GM19328 (cell line): ENCODE measurements at regions not wholly inside any gene's neighbourhood (a gene's known extent, or its start where the extent isn't known, plus 50 kb on each side); places are given as distances from the start of the nearest gene placed in this dataset.

Experiments used
- ATAC-seq: cut with Tn5 transposase; IDR thresholded peaks from one replicate; pipeline ENCODE4 v1.9.1; 2021; ENCODE audit warnings: mild to moderate bottlenecking, moderate library complexity; ENCODE audit not compliant: unreplicated experiment

- no peak for ATAC-seq
Observed at GRCh38 chr3:66744521-66744920, 243.7 kb upstream of the LRIG1 start.

GRCh38 chr3:66744986-66745385, 244.2 kb upstream of the LRIG1 start:
- ATAC-seq = no peak

DNA sequence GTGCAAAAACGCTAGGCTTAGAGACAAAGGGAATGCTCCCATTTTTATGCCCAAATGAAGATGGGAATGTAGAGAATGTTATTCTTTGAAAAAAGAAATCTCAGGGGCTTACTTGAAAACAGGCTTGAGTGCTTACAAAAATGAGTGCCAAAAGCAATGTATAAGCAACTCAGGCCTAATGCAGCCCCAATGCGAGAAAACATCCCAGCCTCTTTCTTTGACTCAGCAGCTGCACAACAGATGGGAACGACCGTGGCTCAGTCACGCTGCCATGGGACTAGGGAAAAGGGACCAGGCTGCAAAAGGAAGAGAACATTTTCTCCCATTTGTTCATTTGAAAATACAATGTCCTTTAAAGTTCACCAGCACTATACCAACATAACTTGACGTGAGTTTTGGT, 246.4 kb upstream of the LRIG1 start:
- ATAC-seq = no peak

- ATAC-seq = no peak
Observed at GRCh38 chr3:66747696-66748095, 246.9 kb upstream of the LRIG1 start.

- ATAC-seq = no peak
Observed at GRCh38 chr3:66748175-66748876, 247.5 kb upstream of the LRIG1 start.

GRCh38 chr3:66751842-66752241, 246.3 kb upstream of the KBTBD8 start:
- ATAC-seq = no peak

DNA sequence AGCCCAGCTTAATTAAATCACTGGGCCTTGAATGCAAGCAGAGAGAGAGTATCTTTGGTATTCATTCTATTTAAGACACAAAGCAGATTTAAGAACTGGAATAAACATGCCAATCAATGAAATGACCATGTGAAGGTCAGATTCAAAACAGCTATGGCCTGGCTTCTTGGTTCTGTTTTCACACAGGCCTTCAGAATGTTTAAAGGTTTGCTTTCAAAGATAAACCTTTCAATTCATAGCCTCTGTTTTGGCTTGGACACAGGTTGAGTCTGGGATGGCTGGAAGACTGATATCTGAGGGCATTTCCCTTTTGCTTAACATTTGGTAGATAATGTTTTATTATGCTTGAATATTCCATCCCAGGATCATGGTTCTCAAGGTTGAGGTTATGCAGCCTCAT, 244.4 kb upstream of the KBTBD8 start:
- ATAC-seq = no peak

GRCh38 chr3:66754613-66755012, 243.5 kb upstream of the KBTBD8 start:
- no peak for ATAC-seq

DNA sequence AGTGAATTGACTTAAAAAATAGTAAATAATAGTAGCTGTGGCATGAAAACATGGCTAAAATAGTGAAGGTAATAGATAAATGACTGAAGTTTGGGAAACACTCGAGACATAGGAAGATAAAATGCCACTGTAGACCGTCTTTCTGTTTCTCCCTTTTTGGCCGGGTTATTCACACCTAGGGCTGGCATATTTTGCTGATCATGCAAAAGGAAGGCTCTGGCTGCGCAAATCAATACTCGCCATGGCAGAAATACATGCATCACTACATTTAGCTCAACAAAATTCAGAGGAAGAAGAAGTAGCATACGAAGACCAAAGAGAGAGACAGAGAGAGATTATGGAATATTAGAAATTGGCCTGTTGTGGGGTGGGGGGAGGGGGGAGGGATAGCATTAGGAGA, 242.2 kb upstream of the KBTBD8 start:
- ATAC-seq = no peak

DNA sequence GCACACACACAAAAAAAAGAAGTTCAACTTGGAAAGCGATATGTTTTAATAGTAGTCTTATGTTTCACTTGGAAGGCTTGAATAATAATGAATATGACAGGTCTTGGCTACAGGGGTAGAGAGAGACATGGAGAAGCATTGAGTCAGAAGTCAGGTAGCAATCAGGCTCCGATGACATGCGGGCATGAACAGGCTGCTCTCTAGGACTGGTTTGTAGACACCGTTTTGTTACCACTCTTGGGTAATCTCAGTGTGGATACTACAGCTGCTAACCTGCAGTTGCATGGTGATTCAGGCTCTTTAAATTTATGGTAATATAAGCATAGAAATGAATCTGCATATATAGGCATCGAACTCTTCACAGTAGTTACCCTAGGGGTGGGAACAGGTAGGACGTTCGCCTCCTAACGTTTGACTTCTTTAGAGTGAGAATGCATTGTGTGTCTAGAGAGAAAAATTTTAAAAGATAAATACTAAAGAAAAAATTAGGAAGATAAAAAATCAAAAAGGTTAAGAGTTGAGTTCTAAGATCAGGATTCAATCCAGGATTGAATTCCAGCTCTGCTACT, 241.6 kb upstream of the KBTBD8 start:
- no peak for ATAC-seq

DNA sequence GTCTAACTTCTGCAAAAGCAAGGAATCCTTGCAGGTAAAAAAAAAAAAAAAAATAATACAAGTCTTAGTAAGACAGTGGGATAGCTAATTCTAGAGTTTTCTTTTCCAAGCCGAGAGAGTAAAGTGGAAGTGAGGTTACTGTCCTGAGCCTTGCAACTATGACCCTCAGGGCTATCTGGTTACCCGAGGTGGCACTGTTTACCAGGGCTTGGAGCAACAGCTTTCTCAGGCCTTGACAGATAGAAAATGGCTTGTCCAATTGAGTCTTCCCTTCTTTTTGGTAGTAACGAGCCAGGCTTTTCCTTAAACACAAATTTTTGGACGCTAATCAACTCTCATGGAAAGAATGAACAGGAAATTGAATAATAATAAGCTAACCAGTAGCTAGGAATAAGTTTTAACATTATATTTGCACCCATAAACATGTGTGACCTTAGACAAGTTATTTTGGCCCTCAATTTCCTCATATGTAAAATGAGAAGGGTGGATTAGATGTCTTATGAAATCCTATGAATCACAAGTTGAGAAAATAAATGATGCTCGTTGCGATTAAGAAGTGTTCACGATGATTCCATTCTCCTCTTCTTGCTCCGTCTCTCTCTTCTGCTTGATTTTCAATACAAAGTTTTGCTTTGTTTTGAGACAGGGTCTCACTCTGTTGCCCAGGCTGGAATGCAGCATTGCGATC, 236.9 kb upstream of the KBTBD8 start:
- no peak for ATAC-seq

- no peak for ATAC-seq
Observed at GRCh38 chr3:66762916-66763693, 235.0 kb upstream of the KBTBD8 start.

- ATAC-seq = no peak
Observed at GRCh38 chr3:66778107-66778506, 220.0 kb upstream of the KBTBD8 start.

GRCh38 chr3:66778777-66779176, 219.3 kb upstream of the KBTBD8 start:
- ATAC-seq = no peak

GRCh38 chr3:66785191-66785909, 212.8 kb upstream of the KBTBD8 start:
- no peak for ATAC-seq

- ATAC-seq = no peak
Observed at GRCh38 chr3:66789580-66790237, 208.4 kb upstream of the KBTBD8 start.

GRCh38 chr3:66792086-66792485, 206.0 kb upstream of the KBTBD8 start:
- no peak for ATAC-seq

DNA sequence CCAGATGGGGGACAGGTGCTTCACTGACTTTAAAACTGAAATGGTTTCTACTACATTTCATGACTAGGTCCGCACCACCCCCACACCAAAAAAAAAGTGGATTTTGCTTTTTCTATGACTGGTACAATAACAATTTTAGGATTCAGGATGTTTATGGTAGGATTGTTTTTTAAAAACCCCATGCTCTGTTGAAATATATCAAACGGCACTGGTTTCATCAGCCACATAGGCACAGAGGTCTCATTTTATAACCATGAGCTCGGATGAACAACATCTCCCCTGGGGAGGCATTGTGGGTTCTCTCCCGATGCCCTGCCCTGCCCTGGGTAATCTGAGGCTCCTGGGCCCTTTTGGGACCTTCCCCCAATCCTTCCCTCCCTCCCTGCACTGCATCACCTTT, 202.7 kb upstream of the KBTBD8 start:
- no peak for ATAC-seq

GRCh38 chr3:66796343-66796742, 201.8 kb upstream of the KBTBD8 start:
- ATAC-seq = no peak

- ATAC-seq = no peak
Observed at GRCh38 chr3:66797889-66798560, 200.1 kb upstream of the KBTBD8 start.
